ENCODE measurements at regions not wholly inside any gene's neighbourhood (a gene's known extent, or its start where the extent isn't known, plus 50 kb on each side); places are given as distances from the start of the nearest gene placed in this dataset.

- Histone ChIP-seq H3K9ac (ENCODE audit: insufficient read length, low read depth) (no peak overlapping the region), H3K4me3 (ENCODE audit: insufficient read length, low read depth) (no peak overlapping the region), H3K4me1 (ENCODE audit: insufficient read depth, insufficient read length) (no peaks in the 10 kb centered on the region), H3K9me3 (ENCODE audit: insufficient read depth, low read length) (peaks cover 3% of the 10 kb centered on the region; the same call in 1 of the 2 replicates), H3K27me3 (ENCODE audit: insufficient read depth, insufficient read length) (no peaks in the 10 kb centered on the region), H3K36me3 (ENCODE audit: insufficient read depth, insufficient read length, low read length) (no peaks in the 10 kb centered on the region)
- TF ChIP-seq YY1 (IDR thresholded peaks at IDR 0.05; ENCODE audit: insufficient read depth, insufficient read length): no peak
- no peak for TF ChIP-seq ZNF274 (IDR thresholded peaks at IDR 0.05; ENCODE audit: low read depth, low read length)
- TF ChIP-seq SUZ12 (IDR thresholded peaks at IDR 0.05; ENCODE audit: extremely low read depth, insufficient read depth, insufficient read length): no peak
- no peak for DNase-seq (ENCODE audit: low read depth, low spot score)
These were observed 321.6 kb downstream of the NDFIP2 start for GRCh38 chr13:79802389-79803085.

- H3K27me3 ChIP-seq (ENCODE audit: insufficient read depth, insufficient read length): no peaks in the 10 kb centered on the region
- H3K36me3 ChIP-seq (ENCODE audit: insufficient read depth, insufficient read length, low read length): no peaks in the 10 kb centered on the region
- no peaks in the 10 kb centered on the region for H3K4me1 ChIP-seq (ENCODE audit: insufficient read depth, insufficient read length)
- H3K9ac ChIP-seq (ENCODE audit: insufficient read length, low read depth): no peak overlapping the region
- no peak for DNase-seq (ENCODE audit: low read depth, low spot score)
- no peaks in the 10 kb centered on the region for H3K9me3 ChIP-seq (ENCODE audit: insufficient read depth, low read length)
- TF ChIP-seq SUZ12 (IDR thresholded peaks at IDR 0.05; ENCODE audit: extremely low read depth, insufficient read depth, insufficient read length) (no peak), YY1 (IDR thresholded peaks at IDR 0.05; ENCODE audit: insufficient read depth, insufficient read length) (no peak), ZNF274 (IDR thresholded peaks at IDR 0.05; ENCODE audit: low read depth, low read length) (no peak)
- H3K4me3 ChIP-seq (ENCODE audit: insufficient read length, low read depth): no peak overlapping the region
These were observed 318.3 kb downstream of the NDFIP2 start for GRCh38 chr13:79799059-79799867.

GRCh38 chr13:79796136-79796535 lies 315.2 kb downstream of the NDFIP2 start:
- H3K9ac ChIP-seq (ENCODE audit: insufficient read length, low read depth): no peak overlapping the region
- no peaks in the 10 kb centered on the region for H3K27me3 ChIP-seq (ENCODE audit: insufficient read depth, insufficient read length)
- DNase-seq (ENCODE audit: low read depth, low spot score): no peak
- H3K36me3 ChIP-seq (ENCODE audit: insufficient read depth, insufficient read length, low read length): no peaks in the 10 kb centered on the region
- H3K4me1 ChIP-seq (ENCODE audit: insufficient read depth, insufficient read length): no peaks in the 10 kb centered on the region
- TF ChIP-seq ZNF274 (IDR thresholded peaks at IDR 0.05; ENCODE audit: low read depth, low read length) (no peak), SUZ12 (IDR thresholded peaks at IDR 0.05; ENCODE audit: extremely low read depth, insufficient read depth, insufficient read length) (no peak), YY1 (IDR thresholded peaks at IDR 0.05; ENCODE audit: insufficient read depth, insufficient read length) (no peak)
- H3K9me3 ChIP-seq (ENCODE audit: insufficient read depth, low read length): no peaks in the 10 kb centered on the region
- no peak overlapping the region for H3K4me3 ChIP-seq (ENCODE audit: insufficient read length, low read depth)

GRCh38 chr13:79794931-79795330 lies 314.0 kb downstream of the NDFIP2 start:
- Histone ChIP-seq H3K4me3 (ENCODE audit: insufficient read length, low read depth) (no peak overlapping the region), H3K27me3 (ENCODE audit: insufficient read depth, insufficient read length) (no peaks in the 10 kb centered on the region), H3K4me1 (ENCODE audit: insufficient read depth, insufficient read length) (no peaks in the 10 kb centered on the region), H3K9ac (ENCODE audit: insufficient read length, low read depth) (no peak overlapping the region), H3K9me3 (ENCODE audit: insufficient read depth, low read length) (no peaks in the 10 kb centered on the region), H3K36me3 (ENCODE audit: insufficient read depth, insufficient read length, low read length) (no peaks in the 10 kb centered on the region)
- DNase-seq (ENCODE audit: low read depth, low spot score): no peak
- TF ChIP-seq ZNF274 (IDR thresholded peaks at IDR 0.05; ENCODE audit: low read depth, low read length) (no peak), SUZ12 (IDR thresholded peaks at IDR 0.05; ENCODE audit: extremely low read depth, insufficient read depth, insufficient read length) (no peak), YY1 (IDR thresholded peaks at IDR 0.05; ENCODE audit: insufficient read depth, insufficient read length) (no peak)

- Histone ChIP-seq H3K9me3 (ENCODE audit: insufficient read depth, low read length) (no peaks in the 10 kb centered on the region), H3K4me3 (ENCODE audit: insufficient read length, low read depth) (no peak overlapping the region), H3K36me3 (ENCODE audit: insufficient read depth, insufficient read length, low read length) (no peaks in the 10 kb centered on the region), H3K9ac (ENCODE audit: insufficient read length, low read depth) (no peak overlapping the region), H3K27me3 (ENCODE audit: insufficient read depth, insufficient read length) (no peaks in the 10 kb centered on the region), H3K4me1 (ENCODE audit: insufficient read depth, insufficient read length) (no peaks in the 10 kb centered on the region)
- no peak for DNase-seq (ENCODE audit: low read depth, low spot score)
- TF ChIP-seq ZNF274 (IDR thresholded peaks at IDR 0.05; ENCODE audit: low read depth, low read length) (no peak), YY1 (IDR thresholded peaks at IDR 0.05; ENCODE audit: insufficient read depth, insufficient read length) (no peak), SUZ12 (IDR thresholded peaks at IDR 0.05; ENCODE audit: extremely low read depth, insufficient read depth, insufficient read length) (no peak)
These were observed 311.8 kb downstream of the NDFIP2 start for GRCh38 chr13:79792716-79793115.

GRCh38 chr13:79791471-79792042 lies 310.6 kb downstream of the NDFIP2 start:
- TF ChIP-seq ZNF274 (IDR thresholded peaks at IDR 0.05; ENCODE audit: low read depth, low read length): no peak
- Histone ChIP-seq H3K4me3 (ENCODE audit: insufficient read length, low read depth) (no peak overlapping the region), H3K36me3 (ENCODE audit: insufficient read depth, insufficient read length, low read length) (no peaks in the 10 kb centered on the region), H3K4me1 (ENCODE audit: insufficient read depth, insufficient read length) (no peaks in the 10 kb centered on the region), H3K9ac (ENCODE audit: insufficient read length, low read depth) (no peak overlapping the region), H3K27me3 (ENCODE audit: insufficient read depth, insufficient read length) (no peaks in the 10 kb centered on the region), H3K9me3 (ENCODE audit: insufficient read depth, low read length) (no peaks in the 10 kb centered on the region)
- DNase-seq (ENCODE audit: low read depth, low spot score): no peak

- Histone ChIP-seq H3K9ac (ENCODE audit: insufficient read length, low read depth) (no peak overlapping the region), H3K4me1 (ENCODE audit: insufficient read depth, insufficient read length) (no peaks in the 10 kb centered on the region), H3K36me3 (ENCODE audit: insufficient read depth, insufficient read length, low read length) (no peaks in the 10 kb centered on the region), H3K4me3 (ENCODE audit: insufficient read length, low read depth) (no peak overlapping the region), H3K9me3 (ENCODE audit: insufficient read depth, low read length) (no peaks in the 10 kb centered on the region), H3K27me3 (ENCODE audit: insufficient read depth, insufficient read length) (no peaks in the 10 kb centered on the region)
- TF ChIP-seq ZNF274 (IDR thresholded peaks at IDR 0.05; ENCODE audit: low read depth, low read length): no peak
- TF ChIP-seq YY1 (IDR thresholded peaks at IDR 0.05; ENCODE audit: insufficient read depth, insufficient read length): no peak
- no peak for TF ChIP-seq SUZ12 (IDR thresholded peaks at IDR 0.05; ENCODE audit: extremely low read depth, insufficient read depth, insufficient read length)
- no peak for DNase-seq (ENCODE audit: low read depth, low spot score)
These were observed 305.2 kb downstream of the NDFIP2 start for GRCh38 chr13:79786176-79786575.
